ENCODE measurements at regions not wholly inside any gene's neighbourhood (a gene's known extent, or its start where the extent isn't known, plus 50 kb on each side); places are given as distances from the start of the nearest gene placed in this dataset.
"Not testable (repeated sequence)": the region's sequence is repeated elsewhere in the genome, so short reads cannot be mapped to it uniquely, and the experiment has no call there.

DNA sequence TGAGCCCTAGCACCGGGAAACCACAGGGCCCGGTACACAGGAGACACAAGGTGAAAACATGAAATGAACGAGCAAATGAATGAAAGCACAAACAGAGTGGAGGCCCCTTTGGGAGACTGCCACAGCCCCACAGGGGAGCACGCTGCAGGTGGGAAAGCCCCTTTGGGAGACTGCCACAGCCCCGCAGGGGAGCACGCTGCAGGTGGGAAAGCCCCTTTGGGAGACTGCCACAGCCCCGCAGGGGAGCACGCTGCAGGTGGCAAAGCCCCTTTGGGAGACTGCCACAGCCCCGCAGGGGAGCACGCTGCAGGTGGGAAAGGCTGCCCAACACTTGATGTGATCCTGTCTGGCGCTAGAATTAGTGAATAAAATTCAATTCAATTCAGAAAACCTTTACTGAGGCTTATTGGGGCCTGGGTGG is 623.0 kb downstream of the UQCRFS1 start:
- CTCF ChIA-PET: interaction anchor here (2.6 kb wide), 1 partner anchor 43 kb away, joined by 7 read pairs; no protein-coding TSS in a partner anchor
- H3K4me1 ChIP-seq (ENCODE audit: control insufficient read depth, insufficient read depth, low read length); H3K9me3 ChIP-seq (ENCODE audit: control insufficient read depth, insufficient read depth, low read depth, low read length); H3K4me3 ChIP-seq (ENCODE audit: low read depth, low read length); H3K27ac ChIP-seq (ENCODE audit: extremely low read depth, low read depth, low read length); H3K36me3 ChIP-seq (ENCODE audit: control insufficient read depth in 2 of 2, insufficient read depth in 1 of 2, low read length in 2 of 2); POLR2A ChIA-PET: not testable (repeated sequence)
- peak; percentile 88 for TF ChIP-seq GLIS1 (tag by site-specific recombination; IDR thresholded peaks at IDR 0.05)
- peak; percentile 75 for TF ChIP-seq ZIC2 (tag by site-specific recombination; IDR thresholded peaks at IDR 0.05)

DNA sequence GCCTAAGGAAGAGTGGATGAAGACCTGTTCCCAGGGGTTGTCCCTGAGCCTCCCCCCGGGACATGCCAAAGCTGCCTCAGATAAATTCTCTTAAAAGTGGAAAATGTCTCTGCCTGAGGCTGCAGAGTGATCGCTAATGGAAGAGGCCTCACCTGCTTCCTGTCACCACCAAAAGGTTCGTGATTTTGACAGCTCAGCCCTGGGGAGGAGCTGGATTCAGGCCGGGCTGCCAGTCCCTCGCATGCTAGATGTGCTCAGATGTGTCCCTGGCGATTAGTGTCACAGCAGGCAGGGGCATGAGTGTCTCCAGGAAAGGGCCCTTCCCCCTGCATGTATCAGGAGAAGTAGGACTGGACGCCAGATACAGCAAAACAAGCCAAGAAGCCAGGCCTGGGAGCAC is 626.5 kb downstream of the UQCRFS1 start:
- POLR2A ChIA-PET: no interaction called here
- no peak overlapping the region for H3K4me3 ChIP-seq (ENCODE audit: low read depth, low read length)
- CTCF ChIA-PET: interaction anchor here (0.7 kb wide), 1 partner anchor 480 kb away, joined by 3 read pairs; no protein-coding TSS in a partner anchor
- peaks cover 0 to 5% of the 10 kb centered on the region in 2 experiments; a peak in 2 of 3 replicates for H3K36me3 ChIP-seq (ENCODE audit: control insufficient read depth in 2 of 2, insufficient read depth in 1 of 2, low read length in 2 of 2)
- no peaks in the 10 kb centered on the region for H3K4me1 ChIP-seq (ENCODE audit: control insufficient read depth, insufficient read depth, low read length)
- no peaks in the 10 kb centered on the region; the same call in 1 of the 2 replicates for H3K9me3 ChIP-seq (ENCODE audit: control insufficient read depth, insufficient read depth, low read depth, low read length)
- no peak overlapping the region for H3K27ac ChIP-seq (ENCODE audit: extremely low read depth, low read depth, low read length)
- TF ChIP-seq ZEB2 (tag by site-specific recombination; IDR thresholded peaks at IDR 0.05) (no peak), ZNF777 (tag by site-specific recombination; IDR thresholded peaks at IDR 0.05; ENCODE audit: borderline replicate concordance) (no peak), ZNF2 (tag by site-specific recombination; IDR thresholded peaks at IDR 0.05) (no peak), ZNF600 (tag by site-specific recombination; IDR thresholded peaks at IDR 0.05) (no peak), SCRT1 (tag by site-specific recombination; IDR thresholded peaks at IDR 0.05; ENCODE audit: borderline replicate concordance) (no peak)
- TF ChIP-seq, protein P1, sequence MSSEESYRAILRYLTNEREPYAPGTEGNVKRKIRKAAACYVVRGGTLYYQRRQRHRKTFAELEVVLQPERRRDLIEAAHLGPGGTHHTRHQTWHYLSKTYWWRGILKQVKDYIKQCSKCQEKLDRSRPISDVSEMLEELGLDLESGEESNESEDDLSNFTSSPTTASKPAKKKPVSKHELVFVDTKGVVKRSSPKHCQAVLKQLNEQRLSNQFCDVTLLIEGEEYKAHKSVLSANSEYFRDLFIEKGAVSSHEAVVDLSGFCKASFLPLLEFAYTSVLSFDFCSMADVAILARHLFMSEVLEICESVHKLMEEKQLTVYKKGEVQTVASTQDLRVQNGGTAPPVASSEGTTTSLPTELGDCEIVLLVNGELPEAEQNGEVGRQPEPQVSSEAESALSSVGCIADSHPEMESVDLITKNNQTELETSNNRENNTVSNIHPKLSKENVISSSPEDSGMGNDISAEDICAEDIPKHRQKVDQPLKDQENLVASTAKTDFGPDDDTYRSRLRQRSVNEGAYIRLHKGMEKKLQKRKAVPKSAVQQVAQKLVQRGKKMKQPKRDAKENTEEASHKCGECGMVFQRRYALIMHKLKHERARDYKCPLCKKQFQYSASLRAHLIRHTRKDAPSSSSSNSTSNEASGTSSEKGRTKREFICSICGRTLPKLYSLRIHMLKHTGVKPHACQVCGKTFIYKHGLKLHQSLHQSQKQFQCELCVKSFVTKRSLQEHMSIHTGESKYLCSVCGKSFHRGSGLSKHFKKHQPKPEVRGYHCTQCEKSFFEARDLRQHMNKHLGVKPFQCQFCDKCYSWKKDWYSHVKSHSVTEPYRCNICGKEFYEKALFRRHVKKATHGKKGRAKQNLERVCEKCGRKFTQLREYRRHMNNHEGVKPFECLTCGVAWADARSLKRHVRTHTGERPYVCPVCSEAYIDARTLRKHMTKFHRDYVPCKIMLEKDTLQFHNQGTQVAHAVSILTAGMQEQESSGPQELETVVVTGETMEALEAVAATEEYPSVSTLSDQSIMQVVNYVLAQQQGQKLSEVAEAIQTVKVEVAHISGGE (tag by site-specific recombination; conservative IDR thresholded peaks at IDR 0.05; ENCODE audit: low read depth): no peak
- TF ChIP-seq, protein P2, sequence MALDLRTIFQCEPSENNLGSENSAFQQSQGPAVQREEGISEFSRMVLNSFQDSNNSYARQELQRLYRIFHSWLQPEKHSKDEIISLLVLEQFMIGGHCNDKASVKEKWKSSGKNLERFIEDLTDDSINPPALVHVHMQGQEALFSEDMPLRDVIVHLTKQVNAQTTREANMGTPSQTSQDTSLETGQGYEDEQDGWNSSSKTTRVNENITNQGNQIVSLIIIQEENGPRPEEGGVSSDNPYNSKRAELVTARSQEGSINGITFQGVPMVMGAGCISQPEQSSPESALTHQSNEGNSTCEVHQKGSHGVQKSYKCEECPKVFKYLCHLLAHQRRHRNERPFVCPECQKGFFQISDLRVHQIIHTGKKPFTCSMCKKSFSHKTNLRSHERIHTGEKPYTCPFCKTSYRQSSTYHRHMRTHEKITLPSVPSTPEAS (tag by site-specific recombination; IDR thresholded peaks at IDR 0.05): no peak

DNA sequence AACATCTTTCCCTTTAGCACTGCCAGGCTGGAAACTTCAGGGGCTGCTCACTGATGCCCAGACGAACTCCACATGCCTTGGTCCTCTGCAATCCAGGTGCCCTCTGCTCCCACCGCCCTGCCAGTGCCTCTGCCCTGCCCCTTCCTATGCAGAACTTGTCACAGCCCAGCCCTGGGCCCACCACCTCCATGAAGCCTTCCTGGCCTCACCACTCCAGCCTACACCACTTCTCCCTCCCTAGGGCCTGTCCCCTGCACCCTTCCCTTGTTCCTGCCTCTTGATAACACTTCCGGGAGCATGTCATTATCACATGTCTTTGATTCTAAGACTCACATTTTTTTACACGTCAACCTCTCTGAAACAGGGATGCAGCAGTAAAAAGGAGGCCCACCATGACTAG is 627.2 kb downstream of the UQCRFS1 start:
- no peaks in the 10 kb centered on the region for H3K9me3 ChIP-seq (ENCODE audit: control insufficient read depth, insufficient read depth, low read depth, low read length)
- peaks cover 0 to 5% of the 10 kb centered on the region in 2 experiments; a peak in 2 of 3 replicates for H3K36me3 ChIP-seq (ENCODE audit: control insufficient read depth in 2 of 2, insufficient read depth in 1 of 2, low read length in 2 of 2)
- H3K4me3 ChIP-seq (ENCODE audit: low read depth, low read length): no peak overlapping the region
- CTCF ChIA-PET: no interaction called here
- no peak for TF ChIP-seq GLI4 (tag by site-specific recombination; IDR thresholded peaks at IDR 0.05)
- TF ChIP-seq, protein P3, sequence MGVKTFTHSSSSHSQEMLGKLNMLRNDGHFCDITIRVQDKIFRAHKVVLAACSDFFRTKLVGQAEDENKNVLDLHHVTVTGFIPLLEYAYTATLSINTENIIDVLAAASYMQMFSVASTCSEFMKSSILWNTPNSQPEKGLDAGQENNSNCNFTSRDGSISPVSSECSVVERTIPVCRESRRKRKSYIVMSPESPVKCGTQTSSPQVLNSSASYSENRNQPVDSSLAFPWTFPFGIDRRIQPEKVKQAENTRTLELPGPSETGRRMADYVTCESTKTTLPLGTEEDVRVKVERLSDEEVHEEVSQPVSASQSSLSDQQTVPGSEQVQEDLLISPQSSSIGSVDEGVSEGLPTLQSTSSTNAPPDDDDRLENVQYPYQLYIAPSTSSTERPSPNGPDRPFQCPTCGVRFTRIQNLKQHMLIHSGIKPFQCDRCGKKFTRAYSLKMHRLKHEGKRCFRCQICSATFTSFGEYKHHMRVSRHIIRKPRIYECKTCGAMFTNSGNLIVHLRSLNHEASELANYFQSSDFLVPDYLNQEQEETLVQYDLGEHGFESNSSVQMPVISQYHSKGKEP (tag by site-specific recombination; IDR thresholded peaks at IDR 0.05): no peak
- H3K4me1 ChIP-seq (ENCODE audit: control insufficient read depth, insufficient read depth, low read length): no peaks in the 10 kb centered on the region
- H3K27ac ChIP-seq (ENCODE audit: extremely low read depth, low read depth, low read length): no peak overlapping the region
- POLR2A ChIA-PET: no interaction called here

DNA sequence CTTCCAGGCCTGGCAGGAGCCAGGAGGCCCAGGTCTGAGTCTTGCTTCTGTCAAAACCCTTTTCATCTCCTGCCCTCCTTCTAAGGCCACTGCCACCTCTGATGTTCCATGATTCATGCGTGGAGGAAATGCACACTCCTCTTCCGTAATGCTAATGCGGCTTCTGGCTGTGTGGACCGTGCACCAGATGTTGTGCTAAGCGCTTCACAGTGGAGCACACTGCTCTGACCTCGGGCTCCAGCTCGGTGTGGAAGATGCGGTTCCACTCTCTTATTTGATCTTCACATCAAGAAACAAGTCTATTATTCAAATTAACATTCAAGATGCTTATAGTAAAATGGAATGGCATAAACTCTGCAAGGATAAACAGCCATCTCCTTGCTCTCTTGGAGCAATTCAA is 629.2 kb downstream of the UQCRFS1 start:
- Histone ChIP-seq H3K4me3 (ENCODE audit: low read depth, low read length) (no peak overlapping the region), H3K4me1 (ENCODE audit: control insufficient read depth, insufficient read depth, low read length) (no peaks in the 10 kb centered on the region), H3K36me3 (ENCODE audit: control insufficient read depth in 2 of 2, insufficient read depth in 1 of 2, low read length in 2 of 2) (peaks cover 0 to 5% of the 10 kb centered on the region in 2 experiments; a peak in 2 of 3 replicates), H3K9me3 (ENCODE audit: control insufficient read depth, insufficient read depth, low read depth, low read length) (no peaks in the 10 kb centered on the region), H3K27ac (ENCODE audit: extremely low read depth, low read depth, low read length) (no peak overlapping the region)
- ChIA-PET CTCF (interaction anchor here (2.6 kb wide), 1 partner anchor 50 kb away, joined by 9 read pairs; no protein-coding TSS in a partner anchor), POLR2A (no interaction called here)
- TF ChIP-seq ZNF747 (tag by site-specific recombination; IDR thresholded peaks at IDR 0.05): no peak
- no peak for TF ChIP-seq ZNF175 (tag by site-specific recombination; IDR thresholded peaks at IDR 0.05)
- TF ChIP-seq ZNF169 (tag by site-specific recombination; IDR thresholded peaks at IDR 0.05): no peak
- no peak for TF ChIP-seq ZFP37 (tag by site-specific recombination; IDR thresholded peaks at IDR 0.05)
- TF ChIP-seq, protein P4, sequence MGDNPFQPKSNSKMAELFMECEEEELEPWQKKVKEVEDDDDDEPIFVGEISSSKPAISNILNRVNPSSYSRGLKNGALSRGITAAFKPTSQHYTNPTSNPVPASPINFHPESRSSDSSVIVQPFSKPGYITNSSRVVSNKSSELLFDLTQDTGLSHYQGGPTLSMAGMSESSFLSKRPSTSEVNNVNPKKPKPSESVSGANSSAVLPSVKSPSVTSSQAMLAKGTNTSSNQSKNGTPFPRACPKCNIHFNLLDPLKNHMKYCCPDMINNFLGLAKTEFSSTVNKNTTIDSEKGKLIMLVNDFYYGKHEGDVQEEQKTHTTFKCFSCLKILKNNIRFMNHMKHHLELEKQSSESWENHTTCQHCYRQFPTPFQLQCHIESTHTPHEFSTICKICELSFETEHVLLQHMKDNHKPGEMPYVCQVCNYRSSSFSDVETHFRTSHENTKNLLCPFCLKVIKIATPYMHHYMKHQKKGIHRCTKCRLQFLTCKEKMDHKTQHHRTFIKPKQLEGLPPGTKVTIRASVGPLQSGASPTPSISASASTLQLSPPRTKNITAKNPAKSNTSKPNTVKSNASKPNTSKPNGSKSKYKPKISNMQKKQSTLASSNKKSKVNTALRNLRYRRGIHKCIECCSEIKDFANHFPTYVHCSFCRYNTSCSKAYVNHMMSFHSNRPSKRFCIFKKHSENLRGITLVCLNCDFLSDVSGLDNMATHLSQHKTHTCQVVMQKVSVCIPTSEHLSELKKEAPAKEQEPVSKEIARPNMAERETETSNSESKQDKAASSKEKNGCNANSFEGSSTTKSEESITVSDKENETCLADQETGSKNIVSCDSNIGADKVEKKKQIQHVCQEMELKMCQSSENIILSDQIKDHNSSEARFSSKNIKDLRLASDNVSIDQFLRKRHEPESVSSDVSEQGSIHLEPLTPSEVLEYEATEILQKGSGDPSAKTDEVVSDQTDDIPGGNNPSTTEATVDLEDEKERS (tag by site-specific recombination; IDR thresholded peaks at IDR 0.05): no peak
- TF ChIP-seq, protein P5, sequence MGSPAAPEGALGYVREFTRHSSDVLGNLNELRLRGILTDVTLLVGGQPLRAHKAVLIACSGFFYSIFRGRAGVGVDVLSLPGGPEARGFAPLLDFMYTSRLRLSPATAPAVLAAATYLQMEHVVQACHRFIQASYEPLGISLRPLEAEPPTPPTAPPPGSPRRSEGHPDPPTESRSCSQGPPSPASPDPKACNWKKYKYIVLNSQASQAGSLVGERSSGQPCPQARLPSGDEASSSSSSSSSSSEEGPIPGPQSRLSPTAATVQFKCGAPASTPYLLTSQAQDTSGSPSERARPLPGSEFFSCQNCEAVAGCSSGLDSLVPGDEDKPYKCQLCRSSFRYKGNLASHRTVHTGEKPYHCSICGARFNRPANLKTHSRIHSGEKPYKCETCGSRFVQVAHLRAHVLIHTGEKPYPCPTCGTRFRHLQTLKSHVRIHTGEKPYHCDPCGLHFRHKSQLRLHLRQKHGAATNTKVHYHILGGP (tag by site-specific recombination; IDR thresholded peaks at IDR 0.05): no peak
- TF ChIP-seq ZNF549 (tag by site-specific recombination; IDR thresholded peaks at IDR 0.05): no peak
